H9 (cell line): ENCODE measurements at regions not wholly inside any gene's neighbourhood (a gene's known extent, or its start where the extent isn't known, plus 50 kb on each side); places are given as distances from the start of the nearest gene placed in this dataset.

Experiments used
- DNase-seq: peaks from one replicate; pipeline ENCODE4 v3.0.0-alpha.2; 2017
- H2AFZ ChIP-seq: one replicate; pipeline ENCODE4 v1.6.1; 2013; ENCODE audit warnings: mild to moderate bottlenecking, low read length, control low read depth, moderate library complexity
- H2AK5ac ChIP-seq: 2 replicates; pipeline ENCODE4 v1.6.1; 2013; ENCODE audit warnings: low read length, control low read depth, mixed read lengths; ENCODE audit not compliant: insufficient read length
- H2BK120ac ChIP-seq: one replicate; pipeline ENCODE4 v1.6.1; 2013; ENCODE audit warnings: low read depth, mild to moderate bottlenecking, low read length, control low read depth, inconsistent platforms; ENCODE audit not compliant: poor library complexity, severe bottlenecking
- H2BK12ac ChIP-seq: 2 replicates; pipeline ENCODE4 v1.6.1; 2013; ENCODE audit warnings: low read length, control low read depth, mixed read lengths, low read depth; ENCODE audit not compliant: insufficient read length
- H2BK15ac ChIP-seq: 2 replicates; pipeline ENCODE4 v1.6.1; 2013; ENCODE audit warnings: low read depth, low read length, control low read depth
- H2BK20ac ChIP-seq: one replicate; pipeline ENCODE4 v1.6.1; 2013; ENCODE audit warnings: low read depth, mild to moderate bottlenecking, low read length, control low read depth, inconsistent platforms; ENCODE audit not compliant: poor library complexity, severe bottlenecking
- H2BK5ac ChIP-seq: 2 replicates; pipeline ENCODE4 v1.6.1; 2013; ENCODE audit warnings: low read length, control low read depth, mixed read lengths; ENCODE audit not compliant: insufficient read length
- H3K14ac ChIP-seq: 2 replicates; pipeline ENCODE4 v1.6.1; 2013; ENCODE audit warnings: low read length, control low read depth; ENCODE audit not compliant: insufficient read depth
- H3K18ac ChIP-seq: 2 replicates; pipeline ENCODE4 v1.6.1; 2013; ENCODE audit warnings: low read depth, mild to moderate bottlenecking, mixed read lengths, low read length, control low read depth; ENCODE audit not compliant: insufficient read length
- H3K23ac ChIP-seq: 2 replicates; pipeline ENCODE4 v1.6.1; 2013; ENCODE audit warnings: low read length, control low read depth, mixed read lengths, low read depth; ENCODE audit not compliant: insufficient read length
- H3K23me2 ChIP-seq: 2 replicates; pipeline ENCODE4 v1.6.1; 2013; ENCODE audit warnings: low read depth, mild to moderate bottlenecking, mixed read lengths, low read length, control low read depth; ENCODE audit not compliant: insufficient read length, poor library complexity, severe bottlenecking
- H3K27ac ChIP-seq: 2 replicates; pipeline ENCODE4 v1.5.1; 2013; ENCODE audit warnings: low read length, control low read depth, mixed read lengths, low read depth; ENCODE audit not compliant: insufficient read length
- H3K27me3 ChIP-seq: 2 replicates; pipeline ENCODE4 v1.6.1; 2013; ENCODE audit warnings: low read length, control low read depth, inconsistent platforms; ENCODE audit not compliant: insufficient read depth
- H3K4ac ChIP-seq: 2 replicates; pipeline ENCODE4 v1.6.1; 2013; ENCODE audit warnings: low read depth, mild to moderate bottlenecking, control low read depth, inconsistent platforms, low read length, moderate library complexity
- H3K4me1 ChIP-seq: 2 replicates; pipeline ENCODE4 v1.6.1; 2013; ENCODE audit warnings: low read length, control low read depth, inconsistent platforms; ENCODE audit not compliant: insufficient read depth
- H3K4me2 ChIP-seq: 2 replicates; pipeline ENCODE4 v1.6.1; 2013; ENCODE audit warnings: low read length, control low read depth, mixed read lengths; ENCODE audit not compliant: insufficient read length, insufficient read depth
- H3K56ac ChIP-seq: 2 replicates; pipeline ENCODE4 v1.6.1; 2013; ENCODE audit warnings: low read depth, mild to moderate bottlenecking, mixed read lengths, low read length, control low read depth; ENCODE audit not compliant: insufficient read length
- H3K79me1 ChIP-seq: 2 replicates; pipeline ENCODE4 v1.6.1; 2013; ENCODE audit warnings: low read depth, mild to moderate bottlenecking, moderate library complexity, low read length, control low read depth, inconsistent platforms; ENCODE audit not compliant: insufficient read depth, poor library complexity, severe bottlenecking
- H3K79me2 ChIP-seq: 2 replicates; pipeline ENCODE4 v1.6.1; 2013; ENCODE audit warnings: low read length, control low read depth, inconsistent platforms; ENCODE audit not compliant: insufficient read depth
- H3K9ac ChIP-seq: 2 replicates; pipeline ENCODE4 v1.6.1; 2013; ENCODE audit warnings: low read length, control low read depth, mixed read lengths; ENCODE audit not compliant: insufficient read length; ENCODE audit errors: extremely low read depth
- H3K9me3 ChIP-seq: one replicate; pipeline ENCODE4 v1.6.1; 2013; ENCODE audit warnings: low read depth, low read length, inconsistent platforms; ENCODE audit not compliant: control insufficient read depth
- H3T11ph ChIP-seq: one replicate; pipeline ENCODE4 v1.6.1; 2013; ENCODE audit warnings: mild to moderate bottlenecking, low read length, control low read depth, inconsistent platforms
- H4K20me1 ChIP-seq: one replicate; pipeline ENCODE4 v1.6.1; 2013; ENCODE audit not compliant: control insufficient read depth, insufficient read length, insufficient read depth
- H4K5ac ChIP-seq: 2 replicates; pipeline ENCODE4 v1.6.1; 2013; ENCODE audit warnings: low read depth, mild to moderate bottlenecking, mixed read lengths, low read length, control low read depth; ENCODE audit not compliant: insufficient read length
- H4K8ac ChIP-seq: replicated peaks from 2 replicates; pipeline ENCODE4 v1.6.1; 2013; ENCODE audit warnings: low read length, control low read depth, mixed read lengths, low read depth; ENCODE audit not compliant: insufficient read length
- H4K91ac ChIP-seq: 2 replicates; pipeline ENCODE4 v1.6.1; 2013; ENCODE audit warnings: low read depth, mild to moderate bottlenecking, moderate library complexity, mixed read lengths, low read length, control low read depth; ENCODE audit not compliant: insufficient read length
- H3K27ac Mint-ChIP-seq, 3 experiments: 2 replicates in 2 of 3; 3 replicates in 1 of 3; pipeline ENCODE4 v1.8.0; 2020 to 2021; ENCODE audit warnings: mixed read lengths in 3 of 3, mild to moderate bottlenecking in 1 of 3, moderate library complexity in 1 of 3
- H3K27me3 Mint-ChIP-seq: 2 replicates; pipeline ENCODE4 v1.8.0; 2021; ENCODE audit warnings: low read depth, mild to moderate bottlenecking, moderate library complexity, mixed read lengths
- H3K36me3 Mint-ChIP-seq, 3 experiments: 2 replicates in 2 of 3; 3 replicates in 1 of 3; pipeline ENCODE4 v1.8.0; 2020 to 2021; ENCODE audit warnings: low read depth in 3 of 3, mixed read lengths in 3 of 3; ENCODE audit not compliant: insufficient read depth in 1 of 3
- H3K4me1 Mint-ChIP-seq, 2 experiments: 2 replicates each; pipeline ENCODE4 v1.8.0; 2020; ENCODE audit warnings: mixed read lengths in 2 of 2
- H3K4me3 Mint-ChIP-seq, 2 experiments: 2 replicates in 1 of 2; 3 replicates in 1 of 2; pipeline ENCODE4 v1.8.0; 2020 to 2021; ENCODE audit warnings: mild to moderate bottlenecking in 2 of 2, mixed read lengths in 2 of 2, moderate library complexity in 1 of 2
- H3K9me3 Mint-ChIP-seq, 2 experiments: 2 replicates in 1 of 2; 3 replicates in 1 of 2; pipeline ENCODE4 v1.8.0; 2020; ENCODE audit warnings: mild to moderate bottlenecking in 2 of 2, mixed read lengths in 2 of 2, moderate library complexity in 1 of 2
- whole genome bisulfite sequencing: extraction: QIAGEN DNeasy Blood & Tissue Kit; methylation state at CpG from one replicate; pipeline ENCODE4 v1.1.7; 2013; ENCODE audit warnings: missing lambda C conversion rate, low lambda C conversion rate, mixed read lengths; ENCODE audit not compliant: insufficient read length; ENCODE audit errors: extremely low coverage; 5-methylcytosine and 5-hydroxymethylcytosine counted together
- TF ChIP-seq, protein P1 (sequence below): fragments of 200-600 bp; sonication (generic); conservative IDR thresholded peaks from 3 replicates; pipeline ENCODE4 v1.8.0; 2021; ENCODE audit warnings: antibody characterized with exemption, mild to moderate bottlenecking

GRCh38 chr5:2006193-2006970, 123.7 kb upstream of the IRX4 start:
- H3K27me3 ChIP-seq: no peaks in the 10 kb centered on the region; the same call in 1 of the 2 replicates
- DNase-seq: no peak
- H3K23me2 ChIP-seq: no peaks in the 10 kb centered on the region

More at GRCh38 chr5:2006193-2006970, 123.7 kb upstream of the IRX4 start:
- Mint-ChIP-seq H3K4me3 (no peak overlapping the region), H3K9me3 (no peaks in the 10 kb centered on the region; a peak in 1 of 5 replicates), H3K27ac (peak overlapping the region in 1 of 3 experiments; percentile 44; a peak in 1 of 7 replicates), H3K27me3 (peaks cover 28% of the 10 kb centered on the region), H3K36me3 (no peaks in the 10 kb centered on the region), H3K4me1 (peaks cover 0 to 4% of the 10 kb centered on the region in 2 experiments; a peak in 1 of 4 replicates)
- no peak overlapping the region for H3K4me2 ChIP-seq
- H3K18ac ChIP-seq: no peak overlapping the region
- no peaks in the 10 kb centered on the region for H3K4me1 ChIP-seq
- H3K79me1 ChIP-seq: no peaks in the 10 kb centered on the region
- no peak overlapping the region for H3T11ph ChIP-seq
- no peak overlapping the region for H2BK15ac ChIP-seq
- no peaks in the 10 kb centered on the region for H3K79me2 ChIP-seq
- no peak overlapping the region for H3K9ac ChIP-seq
- WGBS: no CpG with 5 or more reads among the region's 24 CpGs
- no peak overlapping the region for H4K8ac ChIP-seq
- no peak overlapping the region for H3K23ac ChIP-seq
- H3K4ac ChIP-seq: no peak overlapping the region
- H4K5ac ChIP-seq: no peak overlapping the region
- no peak overlapping the region for H3K56ac ChIP-seq
- no peak overlapping the region for H2BK120ac ChIP-seq
- no peak overlapping the region for H2AFZ ChIP-seq
- no peak overlapping the region for H2BK5ac ChIP-seq
- no peaks in the 10 kb centered on the region for H3K9me3 ChIP-seq
- H4K91ac ChIP-seq: no peak overlapping the region
- H2AK5ac ChIP-seq: no peak overlapping the region
- H2BK20ac ChIP-seq: no peak overlapping the region
- TF ChIP-seq, protein P1, sequence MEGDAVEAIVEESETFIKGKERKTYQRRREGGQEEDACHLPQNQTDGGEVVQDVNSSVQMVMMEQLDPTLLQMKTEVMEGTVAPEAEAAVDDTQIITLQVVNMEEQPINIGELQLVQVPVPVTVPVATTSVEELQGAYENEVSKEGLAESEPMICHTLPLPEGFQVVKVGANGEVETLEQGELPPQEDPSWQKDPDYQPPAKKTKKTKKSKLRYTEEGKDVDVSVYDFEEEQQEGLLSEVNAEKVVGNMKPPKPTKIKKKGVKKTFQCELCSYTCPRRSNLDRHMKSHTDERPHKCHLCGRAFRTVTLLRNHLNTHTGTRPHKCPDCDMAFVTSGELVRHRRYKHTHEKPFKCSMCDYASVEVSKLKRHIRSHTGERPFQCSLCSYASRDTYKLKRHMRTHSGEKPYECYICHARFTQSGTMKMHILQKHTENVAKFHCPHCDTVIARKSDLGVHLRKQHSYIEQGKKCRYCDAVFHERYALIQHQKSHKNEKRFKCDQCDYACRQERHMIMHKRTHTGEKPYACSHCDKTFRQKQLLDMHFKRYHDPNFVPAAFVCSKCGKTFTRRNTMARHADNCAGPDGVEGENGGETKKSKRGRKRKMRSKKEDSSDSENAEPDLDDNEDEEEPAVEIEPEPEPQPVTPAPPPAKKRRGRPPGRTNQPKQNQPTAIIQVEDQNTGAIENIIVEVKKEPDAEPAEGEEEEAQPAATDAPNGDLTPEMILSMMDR: no peak
- no peak overlapping the region for H3K14ac ChIP-seq
- H2BK12ac ChIP-seq: no peak overlapping the region
- no peaks in the 10 kb centered on the region for H4K20me1 ChIP-seq
- no peak overlapping the region for H3K27ac ChIP-seq
